ENCODE measurements at regions not wholly inside any gene's neighbourhood (a gene's known extent, or its start where the extent isn't known, plus 50 kb on each side); places are given as distances from the start of the nearest gene placed in this dataset.
A peak's percentile ranks its signal among the peaks of the same experiment; 100 is the strongest.

DNA sequence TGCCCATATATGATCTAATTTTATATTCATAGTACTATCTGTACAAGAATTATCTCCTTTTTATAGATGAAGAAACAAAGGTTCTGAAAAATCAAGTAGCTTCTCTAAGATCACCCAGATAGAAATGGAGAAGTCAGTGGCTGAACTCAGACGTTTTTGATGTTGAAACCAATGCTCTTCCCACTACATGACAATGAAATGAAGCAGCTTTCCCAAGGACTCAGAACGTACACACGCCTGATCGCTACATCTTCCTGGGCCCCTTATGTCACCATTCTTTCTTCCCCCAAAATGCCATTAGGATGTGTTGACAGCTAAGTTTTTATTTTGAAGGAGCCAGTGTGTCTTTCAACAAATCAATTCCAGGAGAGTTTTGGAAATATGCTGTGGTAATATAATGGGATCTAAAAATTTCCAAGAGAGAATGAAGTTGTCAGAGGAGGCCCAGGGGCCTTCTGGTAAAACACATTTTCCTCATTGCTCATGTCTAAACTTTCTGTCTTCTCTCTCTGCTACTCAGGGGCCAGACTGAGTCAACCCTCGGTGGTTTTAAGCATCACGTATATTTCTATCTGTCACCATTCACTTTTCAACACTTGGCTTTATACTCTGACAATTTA, 98.1 kb upstream of the COL21A1 start:
- no peak for DNase-seq

DNA sequence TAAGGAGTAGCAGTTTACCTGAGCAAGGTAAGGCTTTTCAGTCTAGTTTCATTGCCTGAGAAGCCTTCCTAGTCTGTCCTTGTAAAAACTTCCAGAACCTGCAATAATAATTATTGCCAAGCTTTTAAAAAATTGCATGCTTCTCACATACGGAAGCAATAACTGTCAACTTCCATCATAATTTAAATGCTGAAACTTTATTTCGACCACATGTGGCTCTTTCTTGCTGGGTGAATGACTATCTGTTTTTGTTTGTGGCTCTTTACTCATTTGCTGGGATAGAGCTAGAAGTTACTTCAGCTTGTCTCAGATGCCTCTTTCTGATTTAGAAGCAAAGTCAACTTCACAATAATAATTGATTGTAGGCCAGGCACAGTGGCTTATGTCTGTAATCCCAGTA, 95.9 kb upstream of the COL21A1 start:
- no peak for DNase-seq

GRCh38 chr6:56339524-56339923, 92.1 kb upstream of the COL21A1 start:
- DNase-seq: no peak

- DNase-seq: no peak
Observed at GRCh38 chr6:56335726-56336125, 88.3 kb upstream of the COL21A1 start.

GRCh38 chr6:56334937-56335336, 87.6 kb upstream of the COL21A1 start:
- no peak for DNase-seq

GRCh38 chr6:56329271-56330050, 82.1 kb upstream of the COL21A1 start:
- DNase-seq: no peak

DNA sequence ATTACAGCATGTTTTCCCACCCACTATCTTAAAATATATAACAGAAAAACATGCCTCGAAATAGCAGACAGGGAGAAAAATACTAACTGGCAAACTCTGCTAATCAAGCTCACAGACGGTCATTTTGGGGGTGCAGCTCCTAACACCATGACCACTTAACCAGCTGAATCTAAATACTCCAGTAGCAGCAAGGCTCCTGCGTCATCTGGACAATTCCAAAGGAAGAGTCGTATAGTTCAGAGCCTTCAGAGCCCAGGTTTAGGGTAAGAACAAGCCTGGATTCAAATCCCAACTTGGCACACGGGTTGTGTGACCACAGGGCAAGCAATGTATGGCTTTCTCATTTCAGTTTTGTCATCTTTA, 81.3 kb upstream of the COL21A1 start:
- no peak for DNase-seq

GRCh38 chr6:56327946-56328727, 80.8 kb upstream of the COL21A1 start:
- no peak for DNase-seq

DNA sequence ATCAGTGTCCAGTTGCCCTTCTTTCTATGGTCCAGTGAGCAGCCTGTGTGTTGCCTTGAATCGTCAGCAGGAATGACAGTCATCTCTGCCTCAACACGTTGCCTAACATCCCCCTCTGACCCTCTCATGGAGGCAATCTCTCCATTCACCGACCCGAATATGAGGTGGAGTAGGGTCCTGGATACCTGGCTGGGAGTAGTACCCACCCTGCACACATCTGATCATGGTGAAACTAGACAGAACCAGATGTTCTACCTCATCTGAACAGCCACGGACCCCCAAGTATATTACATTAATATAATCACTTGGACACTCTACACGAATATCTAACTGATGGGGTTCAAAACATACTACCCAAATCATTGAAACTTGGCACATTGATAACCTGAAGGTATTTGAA, 77.0 kb upstream of the COL21A1 start:
- DNase-seq: no peak

DNA sequence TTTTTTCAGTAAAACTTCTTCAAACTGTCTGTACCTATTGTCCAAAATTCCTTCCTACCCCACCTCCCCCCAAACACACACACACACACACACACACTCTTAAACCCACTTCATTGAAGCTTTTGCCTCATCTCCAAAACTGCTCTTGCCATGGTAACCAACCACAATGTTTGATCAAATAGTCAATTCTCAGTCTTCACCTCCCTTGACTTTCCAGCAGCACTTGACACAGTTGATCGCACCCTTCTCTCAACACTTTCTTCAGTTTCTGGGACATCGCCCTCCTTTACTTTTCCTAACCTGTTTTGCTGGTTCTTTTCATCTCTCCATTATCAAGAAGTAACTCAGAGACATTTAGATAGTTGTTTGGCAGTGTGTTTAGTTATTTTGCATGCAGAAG, 71.5 kb upstream of the COL21A1 start:
- DNase-seq: no peak

DNA sequence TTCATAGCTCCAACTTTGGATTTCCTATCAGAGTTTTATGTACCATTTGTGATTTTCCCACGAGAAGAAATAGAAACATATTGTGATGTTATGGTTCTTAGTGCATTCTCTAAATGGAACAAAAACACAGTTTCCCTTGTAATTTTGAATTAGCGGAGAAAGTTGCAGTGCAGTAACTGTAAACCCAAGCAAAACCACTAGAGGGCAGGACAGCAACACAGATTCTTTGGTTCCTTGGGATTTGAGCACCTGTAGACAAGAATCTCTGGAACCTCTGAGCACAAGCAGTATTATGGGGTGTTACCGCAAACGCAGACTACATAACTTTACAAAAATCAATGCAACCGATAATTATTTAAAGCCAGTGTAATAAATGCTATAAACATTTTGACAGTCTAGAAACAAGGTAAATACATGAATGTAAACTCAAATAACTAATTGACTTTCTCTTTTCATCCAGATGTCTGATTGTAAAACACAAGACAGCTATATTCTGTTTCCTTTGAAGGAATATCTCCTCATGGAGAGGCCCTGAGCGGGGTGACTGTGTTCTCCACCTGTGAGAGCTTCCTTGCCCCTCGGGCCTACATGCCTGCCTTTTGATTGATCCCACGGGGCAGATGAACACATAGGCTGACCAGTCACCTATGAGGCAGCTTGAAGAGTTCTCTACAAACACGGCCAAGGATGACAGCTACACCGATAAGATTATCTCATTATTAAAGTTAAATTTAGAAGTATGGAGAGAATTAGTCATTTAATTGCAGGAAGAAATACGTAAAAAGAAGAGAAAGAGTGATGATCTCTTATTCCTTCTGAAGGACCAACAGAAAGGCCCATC, 67.5 kb upstream of the COL21A1 start:
- peak in 1 of 5 experiments; percentile 3 for DNase-seq

DNA sequence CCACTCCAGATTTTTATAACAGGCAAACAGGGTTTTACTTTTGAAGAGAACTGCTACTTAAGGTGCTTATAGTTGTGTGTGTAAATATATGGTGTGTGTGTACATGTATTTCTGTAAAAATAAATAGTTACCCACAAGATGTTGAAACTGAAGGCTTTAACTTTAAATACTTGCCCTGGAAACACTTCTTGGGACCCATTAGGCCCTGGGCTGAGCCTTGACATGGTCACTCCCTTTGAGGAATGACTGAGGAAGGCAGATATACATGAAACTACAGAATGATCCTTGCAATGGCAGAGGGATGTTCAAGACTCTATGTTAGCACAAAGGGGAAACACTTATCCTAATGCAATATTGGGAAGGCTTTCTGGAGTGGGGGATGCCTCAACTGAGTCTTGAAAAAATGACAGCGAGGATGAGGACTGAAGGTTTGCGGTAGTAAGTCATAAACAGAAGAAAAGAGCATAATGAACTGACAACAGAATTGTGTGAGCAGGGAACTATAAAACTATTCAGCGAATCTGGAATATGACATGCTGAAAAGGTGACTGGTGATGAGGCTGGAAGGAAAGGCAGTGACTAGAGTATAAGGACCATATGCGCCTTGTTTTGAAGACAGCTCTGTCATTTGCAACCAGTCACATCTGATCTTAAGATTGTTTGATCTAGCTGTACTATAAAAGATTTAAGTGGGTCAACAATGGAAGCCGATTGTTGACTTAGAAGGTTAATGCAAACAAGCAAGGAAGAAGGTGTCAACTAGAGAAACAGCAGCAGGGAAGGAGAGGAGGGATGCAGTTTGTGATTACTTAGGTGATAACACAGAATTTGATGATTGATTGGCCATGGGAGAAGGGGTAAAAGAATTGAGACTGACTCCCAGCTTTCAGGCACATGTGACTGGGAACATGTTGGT, 64.4 kb upstream of the COL21A1 start:
- DNase-seq: no peak

DNA sequence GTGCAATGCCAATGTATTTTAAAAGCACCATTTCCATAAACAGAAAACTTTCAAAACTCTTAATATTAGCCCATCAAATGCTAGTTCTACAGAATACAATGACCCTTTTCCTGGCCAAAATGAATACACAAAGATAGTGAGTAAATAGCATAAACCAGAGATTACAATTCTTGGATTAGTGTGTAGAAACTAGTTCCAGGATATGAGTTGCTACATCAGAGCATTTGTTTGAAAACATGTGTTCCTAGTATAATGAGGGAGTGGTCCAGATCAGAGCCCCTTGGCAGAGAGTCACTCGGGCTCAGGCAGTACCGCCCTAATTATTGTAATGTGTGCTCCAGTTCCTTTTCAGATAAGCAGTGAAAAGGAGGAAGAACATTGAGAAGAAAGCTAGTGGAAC, 63.7 kb upstream of the COL21A1 start:
- DNase-seq: no peak

DNA sequence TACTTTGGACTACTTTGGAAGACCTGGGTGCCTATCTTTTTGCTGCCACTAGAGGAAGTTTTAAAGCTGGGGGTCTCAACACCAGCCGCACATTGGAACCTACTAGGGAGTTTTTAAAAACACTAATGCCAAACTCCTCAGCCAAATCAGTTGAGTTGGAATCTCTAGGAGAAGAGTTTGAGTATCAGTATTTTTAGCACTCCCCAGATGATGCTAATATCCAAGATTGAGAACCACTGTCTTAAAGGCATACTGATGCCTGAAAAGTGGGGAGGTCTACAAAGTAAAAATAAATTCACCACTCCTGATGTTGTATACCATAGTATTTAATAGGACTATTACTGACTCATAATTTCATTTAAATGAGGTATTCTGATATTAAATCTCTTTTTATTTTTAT, 62.9 kb upstream of the COL21A1 start:
- no peak for DNase-seq

GRCh38 chr6:56299916-56300315, 52.5 kb upstream of the COL21A1 start:
- no peak for DNase-seq

DNA sequence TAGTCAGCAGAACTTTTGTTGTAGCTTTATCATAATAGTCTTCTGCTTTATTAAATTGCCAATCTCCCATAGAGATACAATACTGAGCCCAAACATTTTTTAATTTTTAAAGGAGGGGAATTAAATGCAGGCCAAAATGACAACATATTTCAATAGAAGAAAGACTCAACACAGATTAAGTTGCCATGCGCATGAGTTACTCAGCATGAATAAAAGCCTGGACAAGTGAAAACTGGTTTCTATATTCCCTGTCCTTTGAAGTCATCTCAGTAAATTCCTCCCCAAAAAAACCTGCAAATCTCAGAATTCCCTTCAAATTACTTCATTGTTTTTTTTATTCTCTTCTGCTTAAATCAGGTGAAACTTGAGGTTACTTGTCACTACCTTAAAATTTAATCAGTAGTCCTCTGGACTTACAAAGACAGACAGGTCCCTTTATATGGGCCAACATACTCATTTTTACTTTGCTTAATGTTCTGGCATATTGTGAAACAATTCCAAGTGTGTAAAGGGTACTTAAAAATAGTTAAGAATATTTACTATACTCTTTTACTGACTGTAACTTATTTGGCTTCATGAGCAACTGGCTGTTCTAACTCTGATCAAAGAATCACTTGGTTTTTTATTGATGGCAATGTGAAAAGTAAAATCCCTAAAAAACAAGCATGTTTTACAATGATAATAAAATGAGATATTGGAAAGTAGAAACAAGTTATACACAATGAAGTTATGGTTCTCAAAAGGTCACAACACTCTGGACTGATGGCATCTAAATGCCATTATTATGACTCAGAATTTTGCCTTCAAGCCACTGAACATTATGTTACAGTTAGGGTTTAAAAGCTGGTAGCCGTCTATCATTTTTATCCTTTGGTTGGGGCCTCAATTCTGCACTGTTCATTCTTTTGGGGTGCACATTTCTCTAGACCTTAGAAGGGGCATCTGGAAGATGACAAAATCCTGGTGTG, 49.9 kb upstream of the COL21A1 start:
- DNase-seq: no peak

Data from T-helper 2 cell (primary cell).